GM19455 (cell line): ENCODE measurements at regions not wholly inside any gene's neighbourhood (a gene's known extent, or its start where the extent isn't known, plus 50 kb on each side); places are given as distances from the start of the nearest gene placed in this dataset.

Source experiments
- ATAC-seq: cut with Tn5 transposase; IDR thresholded peaks from one replicate; pipeline ENCODE4 v1.9.1; 2021; ENCODE audit not compliant: unreplicated experiment

GRCh38 chr18:27763936-27764335 lies 413.0 kb downstream of the CDH2 start:
- no peak for ATAC-seq

- no peak for ATAC-seq
Measured at GRCh38 chr18:27763341-27763740, 413.6 kb downstream of the CDH2 start.

GRCh38 chr18:27762054-27762453 lies 414.9 kb downstream of the CDH2 start:
- ATAC-seq, result no peak

DNA sequence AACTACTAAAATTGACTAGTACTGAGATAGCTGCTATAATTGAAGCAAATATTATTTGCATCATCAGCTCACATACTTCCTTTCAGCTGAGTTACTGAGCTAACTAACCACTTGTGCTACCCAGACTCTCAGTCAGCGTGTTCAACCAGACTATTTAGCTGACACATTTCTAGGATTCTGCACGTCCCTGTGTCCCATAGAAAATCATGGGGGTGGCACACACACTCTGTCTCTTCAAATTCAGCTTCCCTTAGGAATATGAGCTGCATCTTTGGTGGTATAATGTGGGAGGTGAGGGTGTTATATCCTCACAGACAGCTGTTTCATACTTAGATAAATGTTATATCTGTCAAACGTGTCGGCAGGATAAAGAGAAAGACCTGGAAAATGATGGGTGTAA lies 424.0 kb downstream of the CDH2 start:
- ATAC-seq, result no peak

GRCh38 chr18:27750923-27751322 lies 426.0 kb downstream of the CDH2 start:
- no peak for ATAC-seq

DNA sequence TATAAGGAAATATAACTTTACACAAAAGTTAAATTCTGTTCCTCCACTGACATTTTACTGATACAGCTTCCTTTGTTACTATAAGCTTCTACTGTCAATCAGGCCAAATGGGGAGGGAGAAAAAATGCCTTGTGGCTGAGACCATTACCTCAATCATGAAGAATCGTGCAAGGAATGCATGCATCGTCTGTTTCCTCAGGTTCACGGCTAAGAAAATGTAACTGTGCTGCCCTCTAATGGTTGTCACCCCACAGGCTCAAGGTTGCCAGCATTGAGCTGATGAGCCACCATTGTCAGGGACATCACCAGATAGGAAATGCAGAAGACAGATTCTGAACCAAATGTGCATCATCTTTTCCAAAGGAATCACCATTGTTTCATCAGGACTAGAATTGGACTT lies 426.9 kb downstream of the CDH2 start:
- ATAC-seq, result no peak

DNA sequence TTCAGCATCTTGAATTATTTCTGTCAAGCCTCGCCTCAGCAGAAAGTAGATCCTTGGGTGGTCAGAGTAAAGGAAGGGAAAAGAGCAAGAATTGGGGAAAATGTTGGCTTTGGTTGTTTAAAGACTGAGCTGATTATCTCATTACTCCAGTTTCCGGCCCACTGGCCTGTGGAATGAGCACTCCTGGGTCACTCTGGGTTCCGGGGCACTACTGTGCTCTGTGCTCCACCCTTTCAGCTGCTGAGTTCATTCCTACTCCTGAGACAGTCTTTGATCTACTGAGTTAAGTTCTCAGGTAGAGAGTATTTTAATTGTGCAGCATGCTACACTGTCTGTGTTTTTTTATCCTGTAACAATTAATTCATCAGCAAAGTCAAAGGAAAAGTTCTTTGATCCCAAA lies 427.7 kb downstream of the CDH2 start:
- no peak for ATAC-seq

DNA sequence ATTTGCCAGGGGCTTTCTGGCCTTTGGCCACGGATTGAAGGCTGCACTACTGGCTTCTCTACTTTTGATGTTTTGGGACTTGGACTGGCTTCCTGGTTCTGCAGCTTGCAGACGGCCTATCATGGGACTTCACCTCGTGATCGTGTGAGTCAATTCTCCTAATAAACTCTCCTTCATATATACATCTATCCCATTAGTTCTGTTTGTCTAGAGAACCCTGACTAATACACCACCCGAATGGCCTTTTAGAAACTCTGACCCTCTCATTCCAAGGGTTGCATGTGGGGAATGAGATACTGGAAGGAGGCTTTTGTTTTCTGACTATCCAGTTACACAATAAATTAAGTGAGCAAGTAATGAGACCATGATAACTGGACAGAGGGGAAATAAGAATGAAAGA lies 430.7 kb downstream of the CDH2 start:
- no peak for ATAC-seq

DNA sequence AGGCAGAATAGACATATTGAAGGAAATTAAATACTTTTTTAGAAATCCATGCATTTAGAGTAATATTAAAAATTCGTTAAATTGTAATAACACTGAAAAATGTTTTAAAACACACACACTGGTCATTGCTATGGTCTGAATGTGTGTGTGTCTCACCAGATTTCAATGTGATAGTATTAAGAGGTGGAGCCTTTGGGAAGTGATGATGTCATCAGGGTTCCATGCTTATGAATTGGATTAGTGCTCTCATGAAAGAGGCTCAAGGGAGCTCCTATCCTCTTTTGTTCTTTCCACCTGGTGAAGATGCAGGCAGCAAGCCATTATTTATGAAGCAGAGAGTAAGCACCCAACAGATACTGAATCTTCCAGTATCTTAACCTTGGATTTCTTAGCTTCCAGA lies 441.8 kb downstream of the CDH2 start:
- no peak for ATAC-seq

GRCh38 chr18:27731211-27731610 lies 445.7 kb downstream of the CDH2 start:
- ATAC-seq, result no peak

DNA sequence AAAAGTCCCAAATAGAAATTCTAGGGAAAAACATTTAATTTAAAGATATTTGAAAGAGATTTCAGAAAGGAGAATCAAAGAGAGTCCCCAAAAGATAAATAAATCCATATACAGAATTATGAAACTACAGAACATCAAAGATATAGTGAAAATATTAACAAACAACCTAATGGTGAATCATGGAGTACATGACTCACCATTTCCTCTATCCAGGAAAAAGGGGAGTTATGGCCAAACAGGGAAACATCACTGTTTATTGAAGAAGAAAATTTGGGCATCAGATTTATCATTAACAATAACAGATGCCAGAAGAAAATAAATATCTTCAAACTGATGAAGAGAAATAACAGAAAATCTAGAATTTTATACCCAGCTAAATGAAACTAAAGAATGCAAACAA lies 448.3 kb downstream of the CDH2 start:
- no peak for ATAC-seq

DNA sequence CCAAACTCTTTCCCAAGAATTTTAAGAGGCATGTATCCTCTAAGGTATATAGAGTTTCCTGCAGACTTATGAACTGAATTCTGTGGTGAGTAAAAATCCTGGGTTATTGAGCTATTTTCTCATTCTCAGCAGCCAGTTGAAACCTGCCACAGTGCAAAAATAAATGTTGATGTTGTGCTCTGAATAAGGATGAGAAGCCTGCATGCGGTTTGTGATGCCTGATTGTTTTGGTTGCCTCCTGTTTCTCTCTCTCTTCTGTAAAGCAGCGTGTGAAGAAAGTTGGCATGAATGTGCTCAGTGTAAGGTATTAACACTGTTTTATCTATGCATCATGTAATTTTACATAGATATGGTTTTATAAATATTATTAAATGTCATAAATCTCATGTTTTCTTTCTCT lies 452.6 kb downstream of the CDH2 start:
- no peak for ATAC-seq

GRCh38 chr18:27723168-27723567 lies 453.8 kb downstream of the CDH2 start:
- no peak for ATAC-seq

DNA sequence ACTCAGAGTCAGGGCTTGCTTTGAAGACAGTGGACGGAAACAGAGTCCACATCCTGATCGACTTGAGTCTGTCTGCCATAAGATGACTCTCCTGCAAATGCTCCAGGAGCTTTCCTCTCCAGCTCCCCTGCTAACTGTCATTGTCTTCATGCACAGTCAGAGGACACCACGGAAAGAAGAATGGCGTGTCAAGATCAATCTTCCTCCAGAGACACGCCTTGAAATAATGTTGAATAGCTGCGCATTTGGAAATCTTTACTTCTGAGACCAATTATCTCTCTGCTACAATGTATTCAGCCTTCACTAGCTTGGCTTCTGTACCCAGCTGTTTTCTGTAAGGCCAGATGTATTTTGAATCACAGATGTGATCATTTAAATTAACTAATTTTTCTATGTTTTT lies 457.2 kb downstream of the CDH2 start:
- ATAC-seq, result no peak

- ATAC-seq, result no peak
Measured at GRCh38 chr18:27717816-27718215, 459.1 kb downstream of the CDH2 start.

DNA sequence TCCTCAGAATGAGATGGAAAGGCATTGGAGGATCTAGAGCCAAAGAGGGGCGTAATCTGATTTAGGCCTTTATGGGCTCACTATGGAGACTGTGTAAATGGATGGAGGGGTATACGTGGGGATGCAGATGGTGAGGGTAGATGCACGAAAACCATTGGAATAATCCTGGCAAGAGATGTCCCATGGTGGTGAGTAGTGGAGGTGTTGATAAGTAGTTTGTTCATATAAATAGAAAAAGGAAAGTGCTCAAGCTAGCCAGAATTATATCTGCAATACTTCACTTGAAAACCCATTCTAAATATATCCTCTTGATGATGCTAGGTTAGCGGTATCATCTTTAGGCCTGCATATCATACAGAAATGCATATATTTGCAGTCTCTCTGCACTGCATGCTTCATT lies 459.7 kb downstream of the CDH2 start:
- ATAC-seq, result no peak

GRCh38 chr18:27715751-27716150 lies 461.2 kb downstream of the CDH2 start:
- ATAC-seq, result no peak

GRCh38 chr18:27713738-27714095 lies 463.2 kb downstream of the CDH2 start:
- ATAC-seq, result no peak

DNA sequence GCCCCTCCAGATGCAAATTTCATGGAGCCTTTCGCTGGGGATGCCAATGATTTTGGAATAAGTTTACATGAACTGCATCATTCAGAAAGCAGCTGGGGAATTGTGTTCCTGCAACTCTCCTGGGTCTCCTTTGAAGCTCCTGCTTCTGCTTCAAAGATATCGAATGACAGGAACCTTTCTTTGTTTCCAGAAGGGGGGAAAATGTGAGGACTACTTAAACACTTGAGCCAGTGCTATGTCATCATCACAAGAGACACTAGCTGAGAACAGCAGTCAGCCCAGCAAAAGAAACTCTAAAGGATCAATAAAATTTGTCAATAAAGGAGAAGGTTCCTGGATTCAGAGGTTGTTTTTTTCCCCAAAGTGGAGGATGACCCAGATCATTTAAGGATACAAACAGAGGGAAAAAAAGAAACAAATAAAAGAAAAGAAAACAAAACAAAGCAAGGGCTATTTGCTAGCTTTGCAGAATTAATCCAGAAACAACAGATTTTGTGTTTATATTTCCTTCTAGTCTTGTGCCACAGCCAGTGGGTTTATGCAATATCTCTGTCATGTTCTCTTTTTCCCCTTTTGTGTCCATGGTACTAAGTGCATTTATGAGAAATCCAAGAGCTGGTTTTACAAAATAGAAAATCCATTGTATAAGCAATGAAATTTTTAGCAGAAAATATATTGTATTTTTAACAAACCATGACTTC lies 463.7 kb downstream of the CDH2 start:
- no peak for ATAC-seq

- ATAC-seq, result no peak
Measured at GRCh38 chr18:27712066-27712465, 464.9 kb downstream of the CDH2 start.

GRCh38 chr18:27711382-27711781 lies 465.5 kb downstream of the CDH2 start:
- ATAC-seq, result no peak

- ATAC-seq, result no peak
Measured at GRCh38 chr18:27709344-27709743, 467.6 kb downstream of the CDH2 start.

GRCh38 chr18:27707201-27707600 lies 469.7 kb downstream of the CDH2 start:
- ATAC-seq, result no peak
